ENCODE measurements at regions not wholly inside any gene's neighbourhood (a gene's known extent, or its start where the extent isn't known, plus 50 kb on each side); places are given as distances from the start of the nearest gene placed in this dataset.

GRCh38 chr2:126392889-126393288, 263.1 kb upstream of the GYPC start:
- Mint-ChIP-seq H3K27me3 (ENCODE audit: low read depth) (no peaks in the 10 kb centered on the region), H3K4me3 (no peak overlapping the region), H3K36me3 (ENCODE audit: low read depth) (no peaks in the 10 kb centered on the region), H3K4me1 (no peaks in the 10 kb centered on the region), H3K9me3 (peaks cover 16% of the 10 kb centered on the region), H3K27ac (no peak overlapping the region)
- no peak for TF ChIP-seq CTCF (IDR thresholded peaks at IDR 0.05; ENCODE audit: unreplicated experiment in 3 of 3)

- TF ChIP-seq CTCF (IDR thresholded peaks at IDR 0.05; ENCODE audit: unreplicated experiment in 3 of 3), result peak in 1 of 3 experiments; percentile 9
- peaks cover 12% of the 10 kb centered on the region for H3K9me3 Mint-ChIP-seq
- H3K27ac Mint-ChIP-seq, result no peak overlapping the region
- no peaks in the 10 kb centered on the region for H3K36me3 Mint-ChIP-seq (ENCODE audit: low read depth)
- H3K4me1 Mint-ChIP-seq, result no peaks in the 10 kb centered on the region
- H3K27me3 Mint-ChIP-seq (ENCODE audit: low read depth), result no peaks in the 10 kb centered on the region
- no peak overlapping the region for H3K4me3 Mint-ChIP-seq
These were observed 257.0 kb upstream of the GYPC start for GRCh38 chr2:126399001-126399400.

- no peaks in the 10 kb centered on the region for H3K4me1 Mint-ChIP-seq
- H3K4me3 Mint-ChIP-seq, result no peak overlapping the region
- peaks cover 5% of the 10 kb centered on the region for H3K9me3 Mint-ChIP-seq
- H3K27me3 Mint-ChIP-seq (ENCODE audit: low read depth), result peaks cover 10% of the 10 kb centered on the region
- no peaks in the 10 kb centered on the region for H3K36me3 Mint-ChIP-seq (ENCODE audit: low read depth)
- no peak overlapping the region for H3K27ac Mint-ChIP-seq
- no peak for TF ChIP-seq CTCF (IDR thresholded peaks at IDR 0.05; ENCODE audit: unreplicated experiment in 3 of 3)
These were observed 252.8 kb upstream of the GYPC start for GRCh38 chr2:126403039-126403628.

- Mint-ChIP-seq H3K27ac (no peak overlapping the region), H3K4me1 (peaks cover 5% of the 10 kb centered on the region)
These were observed 249.7 kb upstream of the GYPC start for GRCh38 chr2:126406267-126406666.

GRCh38 chr2:126408671-126409070, 247.3 kb upstream of the GYPC start:
- Mint-ChIP-seq H3K36me3 (ENCODE audit: low read depth) (no peaks in the 10 kb centered on the region), H3K4me3 (no peak overlapping the region), H3K27me3 (ENCODE audit: low read depth) (peaks cover 10% of the 10 kb centered on the region), H3K27ac (no peak overlapping the region), H3K4me1 (peaks cover 5% of the 10 kb centered on the region), H3K9me3 (no peaks in the 10 kb centered on the region)
- no peak for TF ChIP-seq CTCF (IDR thresholded peaks at IDR 0.05; ENCODE audit: unreplicated experiment in 3 of 3)

More at GRCh38 chr2:126406267-126406666, 249.7 kb upstream of the GYPC start:
- no peak for TF ChIP-seq CTCF (IDR thresholded peaks at IDR 0.05; ENCODE audit: unreplicated experiment in 3 of 3)
- no peaks in the 10 kb centered on the region for H3K36me3 Mint-ChIP-seq (ENCODE audit: low read depth)
- peaks cover 10% of the 10 kb centered on the region for H3K27me3 Mint-ChIP-seq (ENCODE audit: low read depth)
- no peaks in the 10 kb centered on the region for H3K9me3 Mint-ChIP-seq
- no peak overlapping the region for H3K4me3 Mint-ChIP-seq

- no peak overlapping the region for H3K4me3 Mint-ChIP-seq
- H3K36me3 Mint-ChIP-seq (ENCODE audit: low read depth), result no peaks in the 10 kb centered on the region
- no peak overlapping the region for H3K27ac Mint-ChIP-seq
- TF ChIP-seq CTCF (IDR thresholded peaks at IDR 0.05; ENCODE audit: unreplicated experiment in 3 of 3), result no peak
- peaks cover 3% of the 10 kb centered on the region for H3K9me3 Mint-ChIP-seq
- peaks cover 5% of the 10 kb centered on the region for H3K27me3 Mint-ChIP-seq (ENCODE audit: low read depth)
- H3K4me1 Mint-ChIP-seq, result peaks cover 5% of the 10 kb centered on the region
These were observed 246.1 kb upstream of the GYPC start for GRCh38 chr2:126409850-126410249.
